ENCODE measurements at regions not wholly inside any gene's neighbourhood (a gene's known extent, or its start where the extent isn't known, plus 50 kb on each side); places are given as distances from the start of the nearest gene placed in this dataset.

- TF ChIP-seq CTCF (IDR thresholded peaks at IDR 0.05; ENCODE audit: low read length) = no peak
- no peak for TF ChIP-seq EZH2 (IDR thresholded peaks at IDR 0.05; ENCODE audit: borderline replicate concordance, low read length)
Observed at GRCh38 chr18:61199171-61199848, 133.9 kb upstream of the CDH20 start.

Data from OCI-LY1 (cell line).